K562 (cell line): ENCODE measurements at regions not wholly inside any gene's neighbourhood (a gene's known extent, or its start where the extent isn't known, plus 50 kb on each side); places are given as distances from the start of the nearest gene placed in this dataset.

Source experiments
- SNAPC5 ChIP-seq: fragments of 250-450 bp; sonication (Bioruptor Pico); IDR thresholded peaks from 2 replicates; pipeline ENCODE4 v1.8.0; 2021; ENCODE audit warnings: moderate library complexity, mild to moderate bottlenecking, inconsistent platforms
- ZNF583 ChIP-seq: fragments of 250-450 bp; sonication (Bioruptor Pico); IDR thresholded peaks from 2 replicates; pipeline ENCODE4 v1.4.0; 2020
- TF ChIP-seq, protein P1 (sequence below): fragments of 450-650 bp; IDR thresholded peaks from 2 replicates; pipeline ENCODE4 v1.6.1; 2016; ENCODE audit warnings: mild to moderate bottlenecking, moderate library complexity
- TF ChIP-seq, protein P2 (sequence below): fragments of 250-450 bp; sonication (Bioruptor Pico); IDR thresholded peaks from 2 replicates; pipeline ENCODE4 v1.4.0; 2020; ENCODE audit warnings: mild to moderate bottlenecking, moderate library complexity
- TF ChIP-seq, protein P3 (sequence below), 2 experiments: IDR thresholded peaks; 2 replicates each; pipeline ENCODE4 v1.6.1; 2011; ENCODE audit warnings: borderline replicate concordance in 1 of 2, control low read depth in 1 of 2, low read depth in 1 of 2, low read length in 1 of 2, mild to moderate bottlenecking in 1 of 2, mixed read lengths in 1 of 2, moderate library complexity in 1 of 2; ENCODE audit not compliant: insufficient read depth in 1 of 2, insufficient read length in 1 of 2, poor library complexity in 1 of 2, severe bottlenecking in 1 of 2; ENCODE audit errors: extremely low read depth in 1 of 2
- TF ChIP-seq, protein P4 (sequence below): IDR thresholded peaks from 3 replicates; pipeline ENCODE4 v1.6.1; 2011; ENCODE audit warnings: borderline replicate concordance, mild to moderate bottlenecking, moderate library complexity; ENCODE audit not compliant: insufficient read length; ENCODE audit errors: extremely low read depth

- TF ChIP-seq, protein P1, sequence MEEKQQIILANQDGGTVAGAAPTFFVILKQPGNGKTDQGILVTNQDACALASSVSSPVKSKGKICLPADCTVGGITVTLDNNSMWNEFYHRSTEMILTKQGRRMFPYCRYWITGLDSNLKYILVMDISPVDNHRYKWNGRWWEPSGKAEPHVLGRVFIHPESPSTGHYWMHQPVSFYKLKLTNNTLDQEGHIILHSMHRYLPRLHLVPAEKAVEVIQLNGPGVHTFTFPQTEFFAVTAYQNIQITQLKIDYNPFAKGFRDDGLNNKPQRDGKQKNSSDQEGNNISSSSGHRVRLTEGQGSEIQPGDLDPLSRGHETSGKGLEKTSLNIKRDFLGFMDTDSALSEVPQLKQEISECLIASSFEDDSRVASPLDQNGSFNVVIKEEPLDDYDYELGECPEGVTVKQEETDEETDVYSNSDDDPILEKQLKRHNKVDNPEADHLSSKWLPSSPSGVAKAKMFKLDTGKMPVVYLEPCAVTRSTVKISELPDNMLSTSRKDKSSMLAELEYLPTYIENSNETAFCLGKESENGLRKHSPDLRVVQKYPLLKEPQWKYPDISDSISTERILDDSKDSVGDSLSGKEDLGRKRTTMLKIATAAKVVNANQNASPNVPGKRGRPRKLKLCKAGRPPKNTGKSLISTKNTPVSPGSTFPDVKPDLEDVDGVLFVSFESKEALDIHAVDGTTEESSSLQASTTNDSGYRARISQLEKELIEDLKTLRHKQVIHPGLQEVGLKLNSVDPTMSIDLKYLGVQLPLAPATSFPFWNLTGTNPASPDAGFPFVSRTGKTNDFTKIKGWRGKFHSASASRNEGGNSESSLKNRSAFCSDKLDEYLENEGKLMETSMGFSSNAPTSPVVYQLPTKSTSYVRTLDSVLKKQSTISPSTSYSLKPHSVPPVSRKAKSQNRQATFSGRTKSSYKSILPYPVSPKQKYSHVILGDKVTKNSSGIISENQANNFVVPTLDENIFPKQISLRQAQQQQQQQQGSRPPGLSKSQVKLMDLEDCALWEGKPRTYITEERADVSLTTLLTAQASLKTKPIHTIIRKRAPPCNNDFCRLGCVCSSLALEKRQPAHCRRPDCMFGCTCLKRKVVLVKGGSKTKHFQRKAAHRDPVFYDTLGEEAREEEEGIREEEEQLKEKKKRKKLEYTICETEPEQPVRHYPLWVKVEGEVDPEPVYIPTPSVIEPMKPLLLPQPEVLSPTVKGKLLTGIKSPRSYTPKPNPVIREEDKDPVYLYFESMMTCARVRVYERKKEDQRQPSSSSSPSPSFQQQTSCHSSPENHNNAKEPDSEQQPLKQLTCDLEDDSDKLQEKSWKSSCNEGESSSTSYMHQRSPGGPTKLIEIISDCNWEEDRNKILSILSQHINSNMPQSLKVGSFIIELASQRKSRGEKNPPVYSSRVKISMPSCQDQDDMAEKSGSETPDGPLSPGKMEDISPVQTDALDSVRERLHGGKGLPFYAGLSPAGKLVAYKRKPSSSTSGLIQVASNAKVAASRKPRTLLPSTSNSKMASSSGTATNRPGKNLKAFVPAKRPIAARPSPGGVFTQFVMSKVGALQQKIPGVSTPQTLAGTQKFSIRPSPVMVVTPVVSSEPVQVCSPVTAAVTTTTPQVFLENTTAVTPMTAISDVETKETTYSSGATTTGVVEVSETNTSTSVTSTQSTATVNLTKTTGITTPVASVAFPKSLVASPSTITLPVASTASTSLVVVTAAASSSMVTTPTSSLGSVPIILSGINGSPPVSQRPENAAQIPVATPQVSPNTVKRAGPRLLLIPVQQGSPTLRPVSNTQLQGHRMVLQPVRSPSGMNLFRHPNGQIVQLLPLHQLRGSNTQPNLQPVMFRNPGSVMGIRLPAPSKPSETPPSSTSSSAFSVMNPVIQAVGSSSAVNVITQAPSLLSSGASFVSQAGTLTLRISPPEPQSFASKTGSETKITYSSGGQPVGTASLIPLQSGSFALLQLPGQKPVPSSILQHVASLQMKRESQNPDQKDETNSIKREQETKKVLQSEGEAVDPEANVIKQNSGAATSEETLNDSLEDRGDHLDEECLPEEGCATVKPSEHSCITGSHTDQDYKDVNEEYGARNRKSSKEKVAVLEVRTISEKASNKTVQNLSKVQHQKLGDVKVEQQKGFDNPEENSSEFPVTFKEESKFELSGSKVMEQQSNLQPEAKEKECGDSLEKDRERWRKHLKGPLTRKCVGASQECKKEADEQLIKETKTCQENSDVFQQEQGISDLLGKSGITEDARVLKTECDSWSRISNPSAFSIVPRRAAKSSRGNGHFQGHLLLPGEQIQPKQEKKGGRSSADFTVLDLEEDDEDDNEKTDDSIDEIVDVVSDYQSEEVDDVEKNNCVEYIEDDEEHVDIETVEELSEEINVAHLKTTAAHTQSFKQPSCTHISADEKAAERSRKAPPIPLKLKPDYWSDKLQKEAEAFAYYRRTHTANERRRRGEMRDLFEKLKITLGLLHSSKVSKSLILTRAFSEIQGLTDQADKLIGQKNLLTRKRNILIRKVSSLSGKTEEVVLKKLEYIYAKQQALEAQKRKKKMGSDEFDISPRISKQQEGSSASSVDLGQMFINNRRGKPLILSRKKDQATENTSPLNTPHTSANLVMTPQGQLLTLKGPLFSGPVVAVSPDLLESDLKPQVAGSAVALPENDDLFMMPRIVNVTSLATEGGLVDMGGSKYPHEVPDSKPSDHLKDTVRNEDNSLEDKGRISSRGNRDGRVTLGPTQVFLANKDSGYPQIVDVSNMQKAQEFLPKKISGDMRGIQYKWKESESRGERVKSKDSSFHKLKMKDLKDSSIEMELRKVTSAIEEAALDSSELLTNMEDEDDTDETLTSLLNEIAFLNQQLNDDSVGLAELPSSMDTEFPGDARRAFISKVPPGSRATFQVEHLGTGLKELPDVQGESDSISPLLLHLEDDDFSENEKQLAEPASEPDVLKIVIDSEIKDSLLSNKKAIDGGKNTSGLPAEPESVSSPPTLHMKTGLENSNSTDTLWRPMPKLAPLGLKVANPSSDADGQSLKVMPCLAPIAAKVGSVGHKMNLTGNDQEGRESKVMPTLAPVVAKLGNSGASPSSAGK, result no peak
- TF ChIP-seq ZNF583 (CRISPR knock-in tag) (no peak), SNAPC5 (CRISPR knock-in tag) (no peak)
- TF ChIP-seq, protein P2, sequence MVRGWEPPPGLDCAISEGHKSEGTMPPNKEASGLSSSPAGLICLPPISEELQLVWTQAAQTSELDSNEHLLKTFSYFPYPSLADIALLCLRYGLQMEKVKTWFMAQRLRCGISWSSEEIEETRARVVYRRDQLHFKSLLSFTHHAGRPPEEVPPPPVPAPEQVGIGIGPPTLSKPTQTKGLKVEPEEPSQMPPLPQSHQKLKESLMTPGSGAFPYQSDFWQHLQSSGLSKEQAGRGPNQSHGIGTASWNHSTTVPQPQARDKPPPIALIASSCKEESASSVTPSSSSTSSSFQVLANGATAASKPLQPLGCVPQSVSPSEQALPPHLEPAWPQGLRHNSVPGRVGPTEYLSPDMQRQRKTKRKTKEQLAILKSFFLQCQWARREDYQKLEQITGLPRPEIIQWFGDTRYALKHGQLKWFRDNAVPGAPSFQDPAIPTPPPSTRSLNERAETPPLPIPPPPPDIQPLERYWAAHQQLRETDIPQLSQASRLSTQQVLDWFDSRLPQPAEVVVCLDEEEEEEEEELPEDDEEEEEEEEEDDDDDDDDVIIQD, result no peak
- TF ChIP-seq, protein P3, sequence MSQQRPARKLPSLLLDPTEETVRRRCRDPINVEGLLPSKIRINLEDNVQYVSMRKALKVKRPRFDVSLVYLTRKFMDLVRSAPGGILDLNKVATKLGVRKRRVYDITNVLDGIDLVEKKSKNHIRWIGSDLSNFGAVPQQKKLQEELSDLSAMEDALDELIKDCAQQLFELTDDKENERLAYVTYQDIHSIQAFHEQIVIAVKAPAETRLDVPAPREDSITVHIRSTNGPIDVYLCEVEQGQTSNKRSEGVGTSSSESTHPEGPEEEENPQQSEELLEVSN (IDR thresholded peaks at IDR 0.05; ENCODE audit: borderline replicate concordance in 1 of 2, extremely low read depth in 1 of 2, insufficient read depth in 1 of 2, insufficient read length in 1 of 2, low read depth in 1 of 2, low read length in 1 of 2, poor library complexity in 1 of 2, severe bottlenecking in 1 of 2), result no peak
- TF ChIP-seq, protein P4, sequence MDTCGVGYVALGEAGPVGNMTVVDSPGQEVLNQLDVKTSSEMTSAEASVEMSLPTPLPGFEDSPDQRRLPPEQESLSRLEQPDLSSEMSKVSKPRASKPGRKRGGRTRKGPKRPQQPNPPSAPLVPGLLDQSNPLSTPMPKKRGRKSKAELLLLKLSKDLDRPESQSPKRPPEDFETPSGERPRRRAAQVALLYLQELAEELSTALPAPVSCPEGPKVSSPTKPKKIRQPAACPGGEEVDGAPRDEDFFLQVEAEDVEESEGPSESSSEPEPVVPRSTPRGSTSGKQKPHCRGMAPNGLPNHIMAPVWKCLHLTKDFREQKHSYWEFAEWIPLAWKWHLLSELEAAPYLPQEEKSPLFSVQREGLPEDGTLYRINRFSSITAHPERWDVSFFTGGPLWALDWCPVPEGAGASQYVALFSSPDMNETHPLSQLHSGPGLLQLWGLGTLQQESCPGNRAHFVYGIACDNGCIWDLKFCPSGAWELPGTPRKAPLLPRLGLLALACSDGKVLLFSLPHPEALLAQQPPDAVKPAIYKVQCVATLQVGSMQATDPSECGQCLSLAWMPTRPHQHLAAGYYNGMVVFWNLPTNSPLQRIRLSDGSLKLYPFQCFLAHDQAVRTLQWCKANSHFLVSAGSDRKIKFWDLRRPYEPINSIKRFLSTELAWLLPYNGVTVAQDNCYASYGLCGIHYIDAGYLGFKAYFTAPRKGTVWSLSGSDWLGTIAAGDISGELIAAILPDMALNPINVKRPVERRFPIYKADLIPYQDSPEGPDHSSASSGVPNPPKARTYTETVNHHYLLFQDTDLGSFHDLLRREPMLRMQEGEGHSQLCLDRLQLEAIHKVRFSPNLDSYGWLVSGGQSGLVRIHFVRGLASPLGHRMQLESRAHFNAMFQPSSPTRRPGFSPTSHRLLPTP, result no peak
- TF ChIP-seq, all 486 proteins: peak for 0
These were observed 434.2 kb upstream of the TPM1 start (continued) for GRCh38 chr15:62608369-62608768.
